Vagina (tissue), 2 donors: ENCODE measurements at regions not wholly inside any gene's neighbourhood (a gene's known extent, or its start where the extent isn't known, plus 50 kb on each side); places are given as distances from the start of the nearest gene placed in this dataset.

Source experiments
- DNase-seq, 2 donors: peaks; one replicate each; pipeline ENCODE4 v3.0.0-alpha.2; 2017; ENCODE audit errors: extremely low spot score in 2 of 2
- H3K27ac ChIP-seq: fragments of 200-600 bp; sonication (generic); one replicate; pipeline ENCODE4 v1.5.1; 2019
- H3K27me3 ChIP-seq: fragments of 200-600 bp; sonication (generic); one replicate; pipeline ENCODE4 v1.5.1; 2019
- H3K36me3 ChIP-seq, 2 donors: fragments of 200-600 bp; sonication (generic); one replicate each; pipeline ENCODE4 v1.5.1; 2017 to 2019
- H3K4me1 ChIP-seq: fragments of 200-600 bp; sonication (generic); one replicate; pipeline ENCODE4 v1.5.1; 2019
- H3K4me3 ChIP-seq, 2 donors: fragments of 200-600 bp; sonication (generic); 1 replicate in 1 of 2; 2 replicates in 1 of 2; pipeline ENCODE4 v1.5.1; 2016 to 2019
- H3K9me3 ChIP-seq: fragments of 200-600 bp; sonication (generic); one replicate; pipeline ENCODE4 v1.5.1; 2019
- CTCF ChIP-seq, 3 experiments: fragments of 450-650 bp in 2 of 3; fragments of 200-600 bp in 1 of 3; sonication (generic) in 1 of 3; IDR thresholded peaks; one replicate each; pipeline ENCODE4 v1.5.1; 2017 to 2019; ENCODE audit warnings: antibody characterized with exemption in 3 of 3, mild to moderate bottlenecking in 2 of 3, moderate library complexity in 2 of 3
- POLR2A ChIP-seq, 2 donors: fragments of 450-650 bp; IDR thresholded peaks; one replicate each; pipeline ENCODE4 v1.6.1; 2017; ENCODE audit warnings: antibody characterized with exemption in 2 of 2, mild to moderate bottlenecking in 2 of 2, moderate library complexity in 2 of 2
- POLR2AphosphoS5 ChIP-seq, 2 donors: sonication (generic); formaldehyde crosslinking; IDR thresholded peaks; one replicate each; pipeline ENCODE4 v1.9.0; 2017; ENCODE audit warnings: antibody characterized with exemption in 2 of 2, mild to moderate bottlenecking in 2 of 2, low read depth in 1 of 2; ENCODE audit not compliant: insufficient read depth in 1 of 2
- intact Hi-C: fragments of 100-400 bp; cut with DNase I; formaldehyde crosslinking; loops from one replicate; pipeline ENCODE4 v1.15.1; 2023

GRCh38 chr4:44019721-44020120, 428.9 kb downstream of the KCTD8 start:
- TF ChIP-seq POLR2A (IDR thresholded peaks at IDR 0.05) (no peak), CTCF (IDR thresholded peaks at IDR 0.05) (no peak), POLR2AphosphoS5 (IDR thresholded peaks at IDR 0.05; ENCODE audit: insufficient read depth in 1 of 2, low read depth in 1 of 2) (no peak)
- Histone ChIP-seq H3K36me3 (no peaks in the 10 kb centered on the region), H3K4me3 (no peak overlapping the region), H3K27ac (no peak overlapping the region), H3K9me3 (no peaks in the 10 kb centered on the region), H3K4me1 (no peaks in the 10 kb centered on the region), H3K27me3 (no peaks in the 10 kb centered on the region)
- intact Hi-C loops = no loop called here
- DNase-seq = no peak

DNA sequence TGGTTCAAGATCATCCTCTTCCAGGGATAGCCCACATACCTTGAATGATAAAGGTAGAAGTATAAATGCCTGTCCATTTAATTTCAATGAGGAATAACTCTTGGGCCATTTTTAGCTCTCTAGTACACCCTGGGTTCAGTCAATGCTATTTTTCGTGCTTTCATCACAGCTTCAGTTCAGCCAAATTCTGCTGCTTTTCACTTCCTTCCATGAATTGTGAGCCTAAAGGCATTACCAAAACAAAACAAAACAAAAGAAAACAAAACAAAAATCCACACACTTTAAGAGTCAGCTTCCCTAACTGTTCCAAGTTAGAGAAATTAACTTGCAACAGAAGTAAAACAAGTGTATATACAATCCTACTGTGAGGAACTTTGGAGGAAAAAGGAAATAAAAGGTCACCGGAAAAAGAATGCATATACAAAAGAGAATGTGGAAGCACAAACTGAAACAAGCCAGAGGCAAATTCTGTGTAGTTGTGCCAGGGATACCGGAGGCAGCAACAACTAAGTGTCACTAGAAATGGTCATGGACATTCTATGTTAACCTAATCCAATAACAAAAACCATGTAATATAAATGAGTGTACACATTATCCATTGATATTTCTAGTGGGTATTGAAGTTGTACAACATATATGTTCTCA, 423.1 kb downstream of the KCTD8 start:
- Histone ChIP-seq H3K4me1 (no peaks in the 10 kb centered on the region), H3K36me3 (no peaks in the 10 kb centered on the region), H3K4me3 (no peak overlapping the region), H3K27me3 (no peaks in the 10 kb centered on the region), H3K9me3 (no peaks in the 10 kb centered on the region), H3K27ac (no peak overlapping the region)
- intact Hi-C loops = no loop called here
- TF ChIP-seq POLR2AphosphoS5 (IDR thresholded peaks at IDR 0.05; ENCODE audit: insufficient read depth in 1 of 2, low read depth in 1 of 2) = no peak
- TF ChIP-seq CTCF (IDR thresholded peaks at IDR 0.05) = no peak
- no peak for TF ChIP-seq POLR2A (IDR thresholded peaks at IDR 0.05)
- no peak for DNase-seq

DNA sequence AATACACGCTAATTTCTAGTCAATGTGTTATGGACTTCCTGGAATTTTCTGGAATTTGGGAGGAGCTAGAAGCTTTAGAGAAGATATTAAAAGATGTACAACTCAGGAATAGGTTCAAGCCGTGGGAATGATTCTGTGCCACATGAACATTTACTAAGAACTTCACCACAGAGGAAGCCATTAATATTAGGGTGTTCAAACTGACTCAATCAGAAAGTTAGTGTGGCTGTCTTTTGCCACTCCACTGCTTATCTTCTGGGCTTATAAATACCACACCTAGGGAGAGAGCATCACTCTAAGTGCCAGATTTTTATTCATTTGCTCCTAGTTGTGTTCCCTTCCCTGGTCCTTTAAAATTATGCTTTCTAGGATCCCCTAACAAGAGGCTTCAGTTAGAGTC, 409.8 kb downstream of the KCTD8 start:
- Histone ChIP-seq H3K27me3 (no peaks in the 10 kb centered on the region), H3K36me3 (no peaks in the 10 kb centered on the region), H3K4me3 (no peak overlapping the region), H3K4me1 (no peaks in the 10 kb centered on the region), H3K9me3 (no peaks in the 10 kb centered on the region), H3K27ac (no peak overlapping the region)
- TF ChIP-seq POLR2A (IDR thresholded peaks at IDR 0.05) (no peak), POLR2AphosphoS5 (IDR thresholded peaks at IDR 0.05; ENCODE audit: insufficient read depth in 1 of 2, low read depth in 1 of 2) (no peak), CTCF (IDR thresholded peaks at IDR 0.05) (no peak)
- intact Hi-C loops = no loop called here
- no peak for DNase-seq

DNA sequence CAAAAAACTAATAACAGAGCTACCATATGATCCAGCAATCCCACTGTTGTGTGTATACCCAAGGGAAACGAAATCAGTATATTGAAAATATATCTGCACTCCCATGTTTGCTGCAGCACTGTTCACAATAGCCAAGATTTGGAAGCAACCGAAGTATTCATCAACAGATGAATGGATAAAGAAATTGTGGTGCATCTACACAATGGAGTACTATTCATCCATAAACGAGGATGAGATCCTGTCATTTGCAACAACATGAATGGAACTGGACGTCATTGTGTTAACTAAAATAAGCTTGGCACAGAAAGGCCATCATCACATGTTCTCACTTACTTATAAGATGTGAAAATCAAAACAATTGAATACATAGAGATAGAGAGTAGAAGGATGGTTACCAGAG, 402.1 kb downstream of the KCTD8 start:
- intact Hi-C loops = no loop called here
- H3K9me3 ChIP-seq = no peaks in the 10 kb centered on the region
- no peaks in the 10 kb centered on the region for H3K36me3 ChIP-seq
- no peaks in the 10 kb centered on the region for H3K27me3 ChIP-seq
- TF ChIP-seq POLR2A (IDR thresholded peaks at IDR 0.05) (no peak), CTCF (IDR thresholded peaks at IDR 0.05) (no peak), POLR2AphosphoS5 (IDR thresholded peaks at IDR 0.05; ENCODE audit: insufficient read depth in 1 of 2, low read depth in 1 of 2) (no peak)
- DNase-seq = no peak
- H3K27ac ChIP-seq = no peak overlapping the region
- no peak overlapping the region for H3K4me3 ChIP-seq
- H3K4me1 ChIP-seq = no peaks in the 10 kb centered on the region

- H3K36me3 ChIP-seq = no peaks in the 10 kb centered on the region
- no peak for DNase-seq
- H3K9me3 ChIP-seq = no peaks in the 10 kb centered on the region
- TF ChIP-seq POLR2A (IDR thresholded peaks at IDR 0.05) (no peak), CTCF (IDR thresholded peaks at IDR 0.05) (no peak), POLR2AphosphoS5 (IDR thresholded peaks at IDR 0.05; ENCODE audit: insufficient read depth in 1 of 2, low read depth in 1 of 2) (no peak)
- no peak overlapping the region for H3K27ac ChIP-seq
- intact Hi-C loops = no loop called here
- no peaks in the 10 kb centered on the region for H3K4me1 ChIP-seq
- no peaks in the 10 kb centered on the region for H3K27me3 ChIP-seq
- no peak overlapping the region for H3K4me3 ChIP-seq
These were observed 391.9 kb downstream of the KCTD8 start for GRCh38 chr4:44056721-44057151.
